Uterus (tissue), 3 donors: ENCODE measurements at regions not wholly inside any gene's neighbourhood (a gene's known extent, or its start where the extent isn't known, plus 50 kb on each side); places are given as distances from the start of the nearest gene placed in this dataset.

Experiments used
- DNase-seq, 2 donors: peaks; one replicate each; pipeline ENCODE4 v3.0.0-alpha.2; 2019 to 2020
- H3K27ac ChIP-seq, 2 donors: fragments of 200-600 bp; sonication (generic); 1 replicate in 1 of 2; 2 replicates in 1 of 2; pipeline ENCODE4 v1.5.1; 2016 to 2018
- H3K27me3 ChIP-seq, 2 donors: fragments of 200-600 bp; sonication (generic); one replicate each; pipeline ENCODE4 v1.5.1; 2018 to 2019; ENCODE audit warnings: control low read depth in 1 of 2
- H3K36me3 ChIP-seq, 2 donors: fragments of 200-600 bp; sonication (generic); one replicate each; pipeline ENCODE4 v1.5.1; 2019; ENCODE audit warnings: control low read depth in 1 of 2
- H3K4me1 ChIP-seq, 2 donors: fragments of 200-600 bp; sonication (generic); one replicate each; pipeline ENCODE4 v1.5.1; 2018 to 2019; ENCODE audit warnings: control low read depth in 1 of 2
- H3K4me3 ChIP-seq, 2 donors: fragments of 200-600 bp; sonication (generic); 1 replicate in 1 of 2; 2 replicates in 1 of 2; pipeline ENCODE4 v1.5.1; 2018 to 2019; ENCODE audit warnings: mild to moderate bottlenecking in 1 of 2
- H3K9me3 ChIP-seq, 2 donors: fragments of 200-600 bp; sonication (generic); one replicate each; pipeline ENCODE4 v1.5.1; 2019; ENCODE audit warnings: control low read depth in 1 of 2
- CTCF ChIP-seq, 4 experiments: fragments of 200-600 bp in 2 of 4; fragments of 450-650 bp in 2 of 4; sonication (generic) in 2 of 4; IDR thresholded peaks; one replicate each; pipeline ENCODE4 v1.5.1; 2016 to 2019; ENCODE audit warnings: antibody characterized with exemption in 4 of 4, mild to moderate bottlenecking in 2 of 4, moderate library complexity in 1 of 4
- POLR2A ChIP-seq, 2 donors: fragments of 450-650 bp; IDR thresholded peaks; one replicate each; pipeline ENCODE4 v1.6.1; 2016; ENCODE audit warnings: antibody characterized with exemption in 2 of 2, mild to moderate bottlenecking in 1 of 2, moderate library complexity in 1 of 2
- intact Hi-C: fragments of 100-400 bp; cut with DNase I; formaldehyde crosslinking; loops from one replicate; pipeline ENCODE4 v1.15.1; 2023; ENCODE audit warnings: low total_unique reads
- donor health status: DM: yes; HTN: yes; CAD: no.

GRCh38 chr1:30540611-30541192, 182.7 kb downstream of the MATN1 start:
- Histone ChIP-seq H3K27me3 (no peaks in the 10 kb centered on the region), H3K27ac (no peak overlapping the region), H3K36me3 (no peaks in the 10 kb centered on the region), H3K9me3 (no peaks in the 10 kb centered on the region), H3K4me1 (no peaks in the 10 kb centered on the region), H3K4me3 (no peak overlapping the region)
- DNase-seq: no peak
- TF ChIP-seq CTCF (IDR thresholded peaks at IDR 0.05): no peak
- TF ChIP-seq POLR2A (IDR thresholded peaks at IDR 0.05): no peak
- intact Hi-C loops: no loop called here

GRCh38 chr1:30539884-30540283, 183.5 kb downstream of the MATN1 start:
- Histone ChIP-seq H3K36me3 (no peaks in the 10 kb centered on the region), H3K4me3 (no peak overlapping the region), H3K27ac (no peak overlapping the region), H3K4me1 (no peaks in the 10 kb centered on the region), H3K27me3 (no peaks in the 10 kb centered on the region), H3K9me3 (no peaks in the 10 kb centered on the region)
- intact Hi-C loops: no loop called here
- DNase-seq: no peak
- no peak for TF ChIP-seq CTCF (IDR thresholded peaks at IDR 0.05)
- no peak for TF ChIP-seq POLR2A (IDR thresholded peaks at IDR 0.05)

GRCh38 chr1:30538993-30539867, 184.2 kb downstream of the MATN1 start:
- Histone ChIP-seq H3K4me1 (no peaks in the 10 kb centered on the region), H3K27me3 (no peaks in the 10 kb centered on the region), H3K36me3 (no peaks in the 10 kb centered on the region), H3K27ac (no peak overlapping the region), H3K9me3 (no peaks in the 10 kb centered on the region), H3K4me3 (no peak overlapping the region)
- TF ChIP-seq POLR2A (IDR thresholded peaks at IDR 0.05): no peak
- no peak for TF ChIP-seq CTCF (IDR thresholded peaks at IDR 0.05)
- DNase-seq: no peak
- intact Hi-C loops: no loop called here

- DNase-seq: no peak
- H3K4me3 ChIP-seq: no peak overlapping the region
- no peaks in the 10 kb centered on the region for H3K27me3 ChIP-seq
- intact Hi-C loops: no loop called here
- no peak overlapping the region for H3K27ac ChIP-seq
- H3K9me3 ChIP-seq: no peaks in the 10 kb centered on the region
- H3K4me1 ChIP-seq: no peaks in the 10 kb centered on the region
- TF ChIP-seq CTCF (IDR thresholded peaks at IDR 0.05) (no peak), POLR2A (IDR thresholded peaks at IDR 0.05) (no peak)
- no peaks in the 10 kb centered on the region for H3K36me3 ChIP-seq
Observed at GRCh38 chr1:30538226-30538992, 185.0 kb downstream of the MATN1 start.

GRCh38 chr1:30537279-30537678, 186.1 kb downstream of the MATN1 start:
- Histone ChIP-seq H3K27ac (no peak overlapping the region), H3K27me3 (no peaks in the 10 kb centered on the region), H3K4me1 (no peaks in the 10 kb centered on the region), H3K4me3 (no peak overlapping the region), H3K36me3 (no peaks in the 10 kb centered on the region), H3K9me3 (no peaks in the 10 kb centered on the region)
- intact Hi-C loops: no loop called here
- no peak for DNase-seq
- no peak for TF ChIP-seq POLR2A (IDR thresholded peaks at IDR 0.05)
- no peak for TF ChIP-seq CTCF (IDR thresholded peaks at IDR 0.05)
